A673 (cell line): ENCODE measurements at regions not wholly inside any gene's neighbourhood (a gene's known extent, or its start where the extent isn't known, plus 50 kb on each side); places are given as distances from the start of the nearest gene placed in this dataset.

Experiments used
- CTCF ChIP-seq: fragments of 300-800, 200-600 bp; sonication (generic); conservative IDR thresholded peaks from 2 replicates; pipeline ENCODE4 v1.5.1; 2017; ENCODE audit warnings: low read depth, mild to moderate bottlenecking, antibody characterized with exemption, low read length, moderate library complexity, mixed read lengths
- EZH2 ChIP-seq: fragments of 200-600 bp; sonication (generic); IDR thresholded peaks from 2 replicates; pipeline ENCODE4 v1.6.1; 2017; ENCODE audit warnings: borderline replicate concordance, low read depth, mild to moderate bottlenecking, mixed read lengths, antibody characterized with exemption, low read length; ENCODE audit not compliant: poor library complexity, severe bottlenecking

- TF ChIP-seq CTCF = no peak
- no peak for TF ChIP-seq EZH2
These were observed 132.1 kb downstream of the BLID start for GRCh38 chr11:121983901-121984300.
